Left lung (tissue), 4 donors: ENCODE measurements at regions not wholly inside any gene's neighbourhood (a gene's known extent, or its start where the extent isn't known, plus 50 kb on each side); places are given as distances from the start of the nearest gene placed in this dataset.
"Not testable (repeated sequence)": the region's sequence is repeated elsewhere in the genome, so short reads cannot be mapped to it uniquely, and the experiment has no call there.

Source experiments
- ATAC-seq: fragments of 200-7000 bp; cut with Tn5 transposase; one replicate; pipeline ENCODE4 v1.9.1; 2020; ENCODE audit warnings: moderate library complexity
- DNase-seq, 4 donors: peaks; one replicate each; pipeline ENCODE4 v3.0.0-alpha.2; 2013 to 2020
- H3K27ac ChIP-seq, 2 donors: fragments of 200-600 bp; sonication (generic) in 1 of 2; one replicate each; pipeline versions ENCODE4 v1.5.0 to v1.8.0; 2020 to 2021
- H3K27me3 ChIP-seq, 2 donors: fragments of 200-600 bp; sonication (generic) in 1 of 2; one replicate each; pipeline versions ENCODE4 v1.5.0 to v1.8.0; 2020 to 2021
- H3K36me3 ChIP-seq, 2 donors: fragments of 200-600 bp; sonication (generic) in 1 of 2; one replicate each; pipeline versions ENCODE4 v1.5.0 to v1.8.0; 2020 to 2021
- H3K4me1 ChIP-seq, 2 donors: fragments of 200-600 bp; one replicate each; pipeline ENCODE4 v1.8.0; 2021
- H3K4me3 ChIP-seq, 2 donors: fragments of 200-600 bp; sonication (generic) in 1 of 2; one replicate each; pipeline versions ENCODE4 v1.5.0 to v1.8.0; 2020 to 2021; ENCODE audit warnings: mild to moderate bottlenecking in 1 of 2
- H3K9me3 ChIP-seq, 2 donors: fragments of 200-600 bp; sonication (generic) in 1 of 2; one replicate each; pipeline versions ENCODE4 v1.5.0 to v1.8.0; 2020 to 2021
- intact Hi-C, 2 donors: fragments of 100-400 bp; cut with DNase I; formaldehyde crosslinking; loops; one replicate each; pipeline versions ENCODE4 v1.11.2 to v1.14.2; 2022
- TF ChIP-seq, protein P1 (sequence below), 2 donors: fragments of 200-600 bp; sonication (generic) in 1 of 2; IDR thresholded peaks; one replicate each; pipeline versions ENCODE4 v1.5.0 to v1.8.0; 2021; ENCODE audit warnings: antibody characterized with exemption in 2 of 2
- donor health status: DM: no; HTN: yes; CAD: no.
- donor health status: DM: no; HTN: no; CAD: no.

DNA sequence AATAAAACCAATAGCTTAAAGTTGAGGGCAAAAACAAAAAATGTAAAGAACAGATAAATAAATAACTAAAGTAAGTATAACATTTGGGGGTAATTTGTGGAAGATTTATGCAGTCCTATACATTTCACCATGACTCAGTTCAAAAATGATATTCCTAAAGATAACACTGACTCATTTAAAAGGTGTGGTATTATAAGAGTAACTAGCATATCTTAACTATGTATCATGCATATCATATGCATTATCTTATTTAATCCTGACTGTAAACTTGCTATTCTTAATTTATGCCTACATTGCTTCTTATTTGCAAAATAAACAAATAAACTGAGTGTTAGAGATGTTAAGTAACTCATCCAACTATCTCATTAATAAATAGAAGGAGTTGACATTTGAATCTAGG is 726.5 kb upstream of the PKDCC start:
- Histone ChIP-seq H3K27ac (no peak overlapping the region), H3K9me3 (no peaks in the 10 kb centered on the region), H3K4me1 (no peaks in the 10 kb centered on the region), H3K36me3 (no peaks in the 10 kb centered on the region), H3K4me3 (no peak overlapping the region), H3K27me3 (no peaks in the 10 kb centered on the region)
- ATAC-seq (no peak), DNase-seq (no peak)
- intact Hi-C loops: no loop called here
- TF ChIP-seq, protein P1, sequence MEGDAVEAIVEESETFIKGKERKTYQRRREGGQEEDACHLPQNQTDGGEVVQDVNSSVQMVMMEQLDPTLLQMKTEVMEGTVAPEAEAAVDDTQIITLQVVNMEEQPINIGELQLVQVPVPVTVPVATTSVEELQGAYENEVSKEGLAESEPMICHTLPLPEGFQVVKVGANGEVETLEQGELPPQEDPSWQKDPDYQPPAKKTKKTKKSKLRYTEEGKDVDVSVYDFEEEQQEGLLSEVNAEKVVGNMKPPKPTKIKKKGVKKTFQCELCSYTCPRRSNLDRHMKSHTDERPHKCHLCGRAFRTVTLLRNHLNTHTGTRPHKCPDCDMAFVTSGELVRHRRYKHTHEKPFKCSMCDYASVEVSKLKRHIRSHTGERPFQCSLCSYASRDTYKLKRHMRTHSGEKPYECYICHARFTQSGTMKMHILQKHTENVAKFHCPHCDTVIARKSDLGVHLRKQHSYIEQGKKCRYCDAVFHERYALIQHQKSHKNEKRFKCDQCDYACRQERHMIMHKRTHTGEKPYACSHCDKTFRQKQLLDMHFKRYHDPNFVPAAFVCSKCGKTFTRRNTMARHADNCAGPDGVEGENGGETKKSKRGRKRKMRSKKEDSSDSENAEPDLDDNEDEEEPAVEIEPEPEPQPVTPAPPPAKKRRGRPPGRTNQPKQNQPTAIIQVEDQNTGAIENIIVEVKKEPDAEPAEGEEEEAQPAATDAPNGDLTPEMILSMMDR (IDR thresholded peaks at IDR 0.05): no peak

DNA sequence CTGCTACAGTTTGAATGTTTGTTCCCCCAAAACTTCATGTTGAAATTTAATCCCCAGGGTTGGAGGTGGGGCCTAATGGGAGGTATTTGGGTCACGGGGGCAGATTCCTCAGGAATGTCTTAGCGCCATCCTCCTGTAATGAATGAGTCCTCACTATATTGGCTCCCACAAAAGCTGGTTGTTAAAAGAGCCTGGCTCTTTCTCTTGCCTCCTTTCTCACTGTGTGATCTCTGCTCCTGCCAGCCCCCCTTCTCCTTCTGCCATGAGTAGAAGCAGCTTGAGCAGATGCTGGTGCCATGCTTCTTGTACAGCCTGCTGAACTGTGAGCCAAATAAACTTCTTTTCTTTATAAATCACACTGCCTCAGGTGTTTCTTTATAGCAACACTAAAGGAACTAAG is 721.0 kb upstream of the PKDCC start:
- TF ChIP-seq, protein P1 (IDR thresholded peaks at IDR 0.05): no peak
- intact Hi-C loops: no loop called here
- ATAC-seq (no peak), DNase-seq (no peak)
- H3K36me3 ChIP-seq: no peaks in the 10 kb centered on the region
- H3K4me3 ChIP-seq: no peak overlapping the region
- H3K27me3 ChIP-seq: no peaks in the 10 kb centered on the region
- H3K4me1 ChIP-seq: no peaks in the 10 kb centered on the region
- H3K27ac ChIP-seq: no peak overlapping the region
- no peaks in the 10 kb centered on the region for H3K9me3 ChIP-seq

DNA sequence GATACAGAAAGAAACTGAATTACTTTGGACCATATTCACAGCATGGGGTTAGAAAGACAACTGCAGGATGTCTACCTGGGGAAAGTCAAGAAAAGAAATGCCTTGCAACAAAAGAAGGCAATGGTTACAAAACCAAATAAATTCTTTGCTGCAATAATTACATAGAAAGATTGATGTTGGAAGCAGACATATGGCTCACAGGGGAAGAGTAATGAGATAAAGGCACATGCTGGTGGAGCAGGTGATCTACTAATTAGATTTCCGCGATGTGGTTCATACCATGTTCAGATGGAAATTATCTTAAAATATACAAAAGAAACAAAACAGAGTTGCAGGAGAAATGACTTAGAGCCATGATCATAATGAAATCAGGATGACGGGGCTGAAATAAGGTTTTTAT is 718.8 kb upstream of the PKDCC start:
- no peaks in the 10 kb centered on the region for H3K4me1 ChIP-seq
- no peak for DNase-seq
- H3K9me3 ChIP-seq: no peaks in the 10 kb centered on the region
- H3K36me3 ChIP-seq: no peaks in the 10 kb centered on the region
- H3K4me3 ChIP-seq: no peak overlapping the region
- TF ChIP-seq, protein P1 (IDR thresholded peaks at IDR 0.05): no peak
- H3K27me3 ChIP-seq: no peaks in the 10 kb centered on the region
- intact Hi-C loops: no loop called here
- no peak overlapping the region for H3K27ac ChIP-seq
- ATAC-seq: no peak

DNA sequence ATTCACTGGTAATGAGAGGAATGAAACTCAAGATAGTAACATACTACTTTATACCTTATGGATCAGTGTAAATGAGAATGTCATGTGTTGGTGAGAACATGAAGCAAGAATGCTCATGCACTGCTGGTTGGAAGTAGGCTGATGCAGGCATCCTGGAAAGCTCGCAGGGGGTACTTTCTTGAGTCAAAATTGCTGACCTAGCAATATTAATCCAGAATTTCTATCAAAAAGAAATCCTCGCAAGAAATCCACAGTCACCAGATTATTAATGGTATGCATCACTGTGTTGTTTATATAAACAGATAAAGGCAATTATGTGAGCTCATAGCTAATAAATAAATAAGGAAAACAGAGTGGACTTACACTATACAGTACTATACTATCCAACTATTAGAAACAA is 713.7 kb upstream of the PKDCC start:
- H3K27ac ChIP-seq: no peak overlapping the region
- ATAC-seq: no peak
- no peaks in the 10 kb centered on the region for H3K36me3 ChIP-seq
- TF ChIP-seq, protein P1 (IDR thresholded peaks at IDR 0.05): no peak
- H3K27me3 ChIP-seq: no peaks in the 10 kb centered on the region
- H3K4me3 ChIP-seq: no peak overlapping the region
- H3K9me3 ChIP-seq: peaks cover 0 to 3% of the 10 kb centered on the region in 2 donors
- intact Hi-C loops: no loop called here
- no peak for DNase-seq
- no peaks in the 10 kb centered on the region for H3K4me1 ChIP-seq

DNA sequence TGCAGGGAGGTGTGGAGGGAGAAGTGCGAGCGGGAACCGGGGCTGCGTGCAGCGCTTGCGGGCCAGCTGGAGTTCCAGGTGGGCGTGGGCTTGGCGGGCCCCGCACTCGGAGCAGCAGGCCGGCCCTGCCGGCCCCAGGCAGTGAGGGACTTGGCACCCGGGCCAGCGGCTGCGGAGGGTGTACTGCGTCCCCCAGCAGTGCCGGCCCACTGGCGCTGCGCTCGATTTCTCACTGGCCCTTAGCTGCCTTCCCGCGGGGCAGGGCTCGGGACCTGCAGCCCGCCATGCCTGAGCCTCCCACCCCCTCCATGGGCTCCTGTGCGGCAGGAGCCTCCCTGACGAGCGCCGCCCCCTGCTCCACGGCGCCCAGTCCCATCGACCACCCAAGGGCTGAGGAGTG is 712.2 kb upstream of the PKDCC start:
- H3K4me3 ChIP-seq, H3K4me1 ChIP-seq, H3K36me3 ChIP-seq, intact Hi-C loops, H3K27ac ChIP-seq, H3K27me3 ChIP-seq, ATAC-seq, H3K9me3 ChIP-seq: not testable (repeated sequence)
- peak in 1 of 4 donors; percentile 53 for DNase-seq

DNA sequence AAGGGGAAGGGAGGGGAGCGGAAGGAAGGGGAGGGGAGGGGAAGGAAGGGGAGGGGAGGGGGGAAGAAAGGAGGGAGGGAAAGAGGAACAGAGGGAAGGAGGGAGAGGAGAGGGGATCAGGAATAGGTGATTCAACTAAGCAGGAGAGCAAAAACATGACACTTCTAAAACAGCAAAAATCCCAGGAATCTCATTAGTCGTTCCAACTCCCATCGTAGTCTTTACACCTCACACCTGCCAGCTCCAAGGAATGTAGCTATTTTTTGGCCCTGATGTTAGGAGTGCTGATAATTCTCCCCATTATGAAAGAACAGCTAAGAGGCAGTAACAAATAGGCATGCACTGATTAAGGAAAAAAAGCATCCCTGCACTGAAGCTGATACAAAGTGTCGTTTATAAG is 709.9 kb upstream of the PKDCC start:
- ATAC-seq: no peak
- no peak for DNase-seq
- intact Hi-C loops: no loop called here

More for the DNA sequence above, 709.9 kb upstream of the PKDCC start:
- TF ChIP-seq, protein P1 (IDR thresholded peaks at IDR 0.05): no peak
- H3K4me1 ChIP-seq: no peaks in the 10 kb centered on the region
- H3K27ac ChIP-seq: no peak overlapping the region
- no peak overlapping the region for H3K4me3 ChIP-seq
- no peaks in the 10 kb centered on the region for H3K27me3 ChIP-seq
- peaks cover 0 to 3% of the 10 kb centered on the region in 2 donors for H3K9me3 ChIP-seq
- no peaks in the 10 kb centered on the region for H3K36me3 ChIP-seq
